ENCODE measurements at regions not wholly inside any gene's neighbourhood (a gene's known extent, or its start where the extent isn't known, plus 50 kb on each side); places are given as distances from the start of the nearest gene placed in this dataset.

DNA sequence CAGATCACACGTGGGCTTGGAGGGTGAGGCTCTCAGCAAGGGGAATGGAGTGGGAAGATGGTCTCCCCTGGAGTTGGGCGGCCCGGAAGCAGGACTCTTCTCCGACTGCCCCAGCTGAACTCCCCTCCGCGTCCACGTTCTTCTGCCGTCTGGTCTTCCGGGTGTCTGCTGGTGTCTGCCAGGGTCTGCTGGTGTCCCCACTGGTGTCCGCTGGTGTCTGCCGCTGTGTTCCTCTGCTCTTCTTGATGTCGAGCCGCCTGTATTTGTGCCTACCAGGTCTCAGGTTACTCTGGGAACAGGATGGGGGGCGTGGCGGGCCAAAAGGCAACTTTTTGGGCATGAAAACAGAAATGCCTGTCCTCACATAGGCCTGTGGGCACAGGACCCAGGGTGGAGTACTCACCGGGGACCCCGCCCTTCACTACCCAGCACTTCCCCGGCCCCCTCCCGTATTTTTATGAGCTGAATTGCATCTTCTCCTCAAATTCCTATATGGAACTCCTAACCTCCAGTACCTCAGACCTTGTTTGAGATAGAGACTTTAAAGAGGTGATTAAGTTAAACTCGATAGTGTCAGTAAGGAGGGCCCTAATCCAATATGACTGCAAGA lies 675.4 kb downstream of the SEMA5A start:
- DNase-seq (ENCODE audit: low spot score in 2 of 2): no peak
- H3K27me3 ChIP-seq: no peaks in the 10 kb centered on the region
- H3K4me3 ChIP-seq: no peak overlapping the region
- no peak for TF ChIP-seq CTCF (IDR thresholded peaks at IDR 0.05)
- no peak for TF ChIP-seq POLR2A (IDR thresholded peaks at IDR 0.05)
- TF ChIP-seq POLR2AphosphoS5 (IDR thresholded peaks at IDR 0.05): no peak
- no peak for TF ChIP-seq EP300 (IDR thresholded peaks at IDR 0.05)
- 91% methylated on average over 20 of the region's 20 CpGs for WGBS
- H3K36me3 ChIP-seq: no peaks in the 10 kb centered on the region
- H3K9me3 ChIP-seq: no peaks in the 10 kb centered on the region
- H3K4me1 ChIP-seq: no peaks in the 10 kb centered on the region
- H3K27ac ChIP-seq: no peak overlapping the region

GRCh38 chr5:8870959-8871355 lies 674.9 kb downstream of the SEMA5A start:
- Histone ChIP-seq H3K4me3 (no peak overlapping the region), H3K4me1 (no peaks in the 10 kb centered on the region), H3K27me3 (no peaks in the 10 kb centered on the region), H3K9me3 (no peaks in the 10 kb centered on the region), H3K27ac (no peak overlapping the region), H3K36me3 (no peaks in the 10 kb centered on the region)
- WGBS: 83% methylated on average over 7 of the region's 7 CpGs
- no peak for DNase-seq (ENCODE audit: low spot score in 2 of 2)
- no peak for TF ChIP-seq EP300 (IDR thresholded peaks at IDR 0.05)
- no peak for TF ChIP-seq POLR2AphosphoS5 (IDR thresholded peaks at IDR 0.05)
- TF ChIP-seq POLR2A (IDR thresholded peaks at IDR 0.05): no peak
- no peak for TF ChIP-seq CTCF (IDR thresholded peaks at IDR 0.05)

DNA sequence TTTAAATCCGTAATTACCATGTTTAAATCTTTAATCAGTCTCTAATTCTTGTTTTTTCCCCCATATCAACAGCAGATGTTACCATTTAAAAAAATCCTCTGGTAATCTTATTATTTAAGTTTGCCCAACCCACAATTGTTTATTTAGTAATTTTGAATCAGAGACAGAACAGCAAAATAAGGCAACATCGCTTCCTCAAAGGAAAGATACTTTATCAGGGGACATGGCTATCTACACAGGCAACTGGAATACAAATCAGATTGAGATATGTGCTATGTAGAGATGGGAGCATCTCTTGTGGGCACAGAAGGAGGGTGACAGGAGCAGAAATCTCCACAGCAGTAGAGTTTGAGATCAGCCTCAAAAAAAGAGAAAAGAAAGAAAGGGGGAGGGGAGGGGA lies 674.4 kb downstream of the SEMA5A start:
- no peaks in the 10 kb centered on the region for H3K4me1 ChIP-seq
- no peak overlapping the region for H3K4me3 ChIP-seq
- no peaks in the 10 kb centered on the region for H3K27me3 ChIP-seq
- DNase-seq (ENCODE audit: low spot score in 2 of 2): no peak
- no peaks in the 10 kb centered on the region for H3K9me3 ChIP-seq
- TF ChIP-seq CTCF (IDR thresholded peaks at IDR 0.05) (no peak), POLR2A (IDR thresholded peaks at IDR 0.05) (no peak), POLR2AphosphoS5 (IDR thresholded peaks at IDR 0.05) (no peak), EP300 (IDR thresholded peaks at IDR 0.05) (no peak)
- no peak overlapping the region for H3K27ac ChIP-seq
- no peaks in the 10 kb centered on the region for H3K36me3 ChIP-seq
- 80% methylated on average over 2 of the region's 2 CpGs for WGBS

GRCh38 chr5:8875722-8876121 lies 670.2 kb downstream of the SEMA5A start:
- Histone ChIP-seq H3K27ac (no peak overlapping the region), H3K27me3 (no peaks in the 10 kb centered on the region), H3K36me3 (no peaks in the 10 kb centered on the region), H3K9me3 (no peaks in the 10 kb centered on the region), H3K4me1 (no peaks in the 10 kb centered on the region), H3K4me3 (no peak overlapping the region)
- TF ChIP-seq CTCF (IDR thresholded peaks at IDR 0.05) (no peak), POLR2A (IDR thresholded peaks at IDR 0.05) (no peak), EP300 (IDR thresholded peaks at IDR 0.05) (no peak), POLR2AphosphoS5 (IDR thresholded peaks at IDR 0.05) (no peak)
- DNase-seq (ENCODE audit: low spot score in 2 of 2): no peak
- WGBS: 58% methylated on average over 2 of the region's 2 CpGs

DNA sequence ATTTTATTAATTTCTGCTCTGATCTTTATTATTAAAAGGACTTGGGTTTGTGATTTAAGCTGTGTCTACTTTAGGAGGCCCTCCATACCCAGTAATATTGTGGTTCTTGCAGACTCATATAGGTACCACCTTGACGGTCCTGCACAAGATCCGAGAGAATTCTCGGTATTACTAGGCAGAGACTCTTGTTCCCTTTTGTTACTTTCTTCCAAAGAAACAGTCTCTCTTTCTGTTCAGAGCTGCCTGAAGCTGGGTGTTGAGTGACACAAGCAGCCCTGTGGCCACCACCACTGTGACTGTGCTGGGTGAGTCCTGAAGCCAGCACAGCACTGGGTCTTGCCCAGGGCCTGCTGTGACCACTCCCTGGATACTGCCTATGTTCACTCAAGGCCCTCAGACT lies 666.6 kb downstream of the SEMA5A start:
- Histone ChIP-seq H3K4me1 (no peaks in the 10 kb centered on the region), H3K27me3 (no peaks in the 10 kb centered on the region), H3K4me3 (no peak overlapping the region), H3K36me3 (no peaks in the 10 kb centered on the region), H3K9me3 (no peaks in the 10 kb centered on the region), H3K27ac (no peak overlapping the region)
- WGBS: 94% methylated on average over 3 of the region's 3 CpGs
- TF ChIP-seq POLR2A (IDR thresholded peaks at IDR 0.05) (no peak), EP300 (IDR thresholded peaks at IDR 0.05) (no peak), CTCF (IDR thresholded peaks at IDR 0.05) (no peak), POLR2AphosphoS5 (IDR thresholded peaks at IDR 0.05) (no peak)
- no peak for DNase-seq (ENCODE audit: low spot score in 2 of 2)
